SK-N-MC (cell line): ENCODE measurements at regions not wholly inside any gene's neighbourhood (a gene's known extent, or its start where the extent isn't known, plus 50 kb on each side); places are given as distances from the start of the nearest gene placed in this dataset.

Source experiments
- DNase-seq: peaks from one replicate; pipeline ENCODE4 v3.0.0-alpha.2; 2011; ENCODE audit warnings: low read depth, low spot score
- H3K27ac ChIP-seq: fragments of 200-600 bp; sonication (generic); 2 replicates; pipeline ENCODE4 v1.5.1; 2016; ENCODE audit warnings: mixed run types
- H3K36me3 ChIP-seq: fragments of 200-600 bp; sonication (generic); 2 replicates; pipeline ENCODE4 v1.6.1; 2017; ENCODE audit warnings: antibody characterized with exemption, low read length, mixed read lengths; ENCODE audit not compliant: insufficient read depth
- H3K4me3 ChIP-seq: fragments of 200-600 bp; sonication (generic); 2 replicates; pipeline ENCODE4 v1.5.1; 2016
- H3K9ac ChIP-seq: fragments of 200-600 bp; sonication (generic); 2 replicates; pipeline ENCODE4 v1.8.0; 2017; ENCODE audit warnings: mixed run types, mixed read lengths; ENCODE audit not compliant: insufficient read length
- H3K9me3 ChIP-seq: fragments of 200-600 bp; sonication (generic); 2 replicates; pipeline ENCODE4 v1.6.1; 2017; ENCODE audit warnings: low read depth, mild to moderate bottlenecking, antibody characterized with exemption, low read length, moderate library complexity, mixed read lengths
- EZH2 ChIP-seq: fragments of 200-600 bp; sonication (generic); IDR thresholded peaks from one replicate; pipeline ENCODE4 v1.6.1; 2017; ENCODE audit warnings: antibody characterized with exemption
- FOXP2 ChIP-seq: optimal IDR thresholded peaks from 2 replicates; pipeline ENCODE3; 2011; ENCODE audit warnings: mild to moderate bottlenecking, moderate library complexity; ENCODE audit not compliant: insufficient read depth; ENCODE audit errors: extremely low read length, control extremely low read depth
- POLR2AphosphoS5 ChIP-seq: IDR thresholded peaks from 2 replicates; pipeline ENCODE4 v1.6.1; 2012; ENCODE audit warnings: mild to moderate bottlenecking, low read depth, low read length, borderline replicate concordance

DNA sequence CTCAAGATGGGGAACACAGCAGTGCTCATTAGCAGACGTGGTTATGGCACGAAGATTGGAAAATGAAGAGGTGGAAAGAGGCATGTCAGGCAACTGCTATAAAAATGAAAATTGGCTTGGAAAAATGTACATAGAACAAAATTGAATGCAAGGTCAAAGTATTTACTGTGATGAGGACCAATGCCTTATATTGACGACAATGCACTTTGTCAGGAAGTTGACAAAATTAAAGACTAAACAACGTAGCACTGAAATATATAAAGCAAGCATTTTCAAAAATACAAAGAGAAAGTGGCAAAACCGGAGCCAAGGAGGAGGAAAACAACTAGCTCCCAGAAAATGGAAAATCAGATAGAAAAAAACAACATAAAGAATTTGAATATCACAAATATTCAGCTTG is 113.7 kb upstream of the SGCG start:
- DNase-seq, result no peak
- Histone ChIP-seq H3K9me3 (no peaks in the 10 kb centered on the region), H3K36me3 (no peaks in the 10 kb centered on the region), H3K9ac (no peak overlapping the region), H3K4me3 (no peak overlapping the region), H3K27ac (no peak overlapping the region)
- TF ChIP-seq POLR2AphosphoS5 (no peak), EZH2 (no peak), FOXP2 (no peak)

DNA sequence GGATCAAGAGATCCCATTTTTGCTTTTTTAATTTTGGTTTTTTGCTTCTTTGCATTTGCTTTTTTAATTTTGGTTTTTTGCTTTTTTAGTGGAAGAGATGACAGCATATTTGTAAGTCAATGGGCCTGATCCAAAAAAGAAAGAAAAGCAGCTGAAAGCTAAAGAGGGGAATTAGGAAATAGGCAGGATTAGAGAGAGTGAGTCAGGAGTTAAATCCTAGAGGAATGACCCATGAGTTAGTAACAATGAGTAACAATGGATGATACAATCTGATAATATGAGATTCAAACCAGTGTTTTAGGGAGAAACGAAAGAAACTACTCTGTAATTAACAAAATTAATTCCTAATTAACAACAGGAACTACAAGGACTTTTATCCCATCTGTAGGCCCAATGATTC is 111.2 kb upstream of the SGCG start:
- TF ChIP-seq POLR2AphosphoS5 (no peak), EZH2 (no peak)
- Histone ChIP-seq H3K9ac (no peak overlapping the region), H3K36me3 (no peaks in the 10 kb centered on the region), H3K9me3 (no peaks in the 10 kb centered on the region), H3K27ac (no peak overlapping the region), H3K4me3 (no peak overlapping the region)
- DNase-seq, result no peak

DNA sequence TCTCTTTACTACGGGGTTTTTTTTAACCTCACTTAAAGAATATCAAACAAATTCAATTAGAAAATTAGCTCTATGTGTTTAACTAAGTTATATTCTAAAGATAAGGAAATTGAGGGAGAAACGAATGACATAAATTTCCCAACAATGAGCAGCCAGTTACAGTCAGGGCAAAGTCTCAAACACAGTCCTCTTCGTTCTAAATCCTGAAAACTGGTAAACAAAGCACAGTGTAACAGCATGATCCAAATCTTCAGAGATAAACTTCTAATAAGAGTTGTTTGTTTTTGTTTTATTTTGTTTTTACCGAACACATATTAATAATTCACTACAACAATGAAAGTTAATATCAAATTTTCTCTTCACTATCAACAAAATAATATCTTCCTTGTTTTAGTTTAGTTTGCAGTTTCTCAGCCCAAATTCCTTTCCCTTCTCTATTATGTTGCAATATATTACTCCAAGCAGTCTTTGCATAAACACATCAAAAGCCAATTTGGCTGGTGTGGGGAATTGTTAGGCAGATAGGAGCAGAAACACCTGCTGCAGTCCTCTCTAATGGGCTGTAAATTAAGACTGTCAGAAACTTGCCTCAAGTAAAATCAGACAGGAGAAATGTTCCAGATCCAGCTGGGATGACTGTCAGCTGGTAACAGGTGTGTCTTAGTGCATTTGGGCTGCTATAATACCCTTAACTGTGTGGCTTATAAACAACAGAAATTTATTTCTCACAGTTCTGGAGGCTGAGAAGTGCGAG is 106.5 kb upstream of the SGCG start:
- Histone ChIP-seq H3K9me3 (no peaks in the 10 kb centered on the region), H3K9ac (no peak overlapping the region), H3K36me3 (no peaks in the 10 kb centered on the region), H3K4me3 (no peak overlapping the region), H3K27ac (no peak overlapping the region)
- DNase-seq, result no peak
- TF ChIP-seq EZH2 (no peak), POLR2AphosphoS5 (no peak), FOXP2 (no peak)

DNA sequence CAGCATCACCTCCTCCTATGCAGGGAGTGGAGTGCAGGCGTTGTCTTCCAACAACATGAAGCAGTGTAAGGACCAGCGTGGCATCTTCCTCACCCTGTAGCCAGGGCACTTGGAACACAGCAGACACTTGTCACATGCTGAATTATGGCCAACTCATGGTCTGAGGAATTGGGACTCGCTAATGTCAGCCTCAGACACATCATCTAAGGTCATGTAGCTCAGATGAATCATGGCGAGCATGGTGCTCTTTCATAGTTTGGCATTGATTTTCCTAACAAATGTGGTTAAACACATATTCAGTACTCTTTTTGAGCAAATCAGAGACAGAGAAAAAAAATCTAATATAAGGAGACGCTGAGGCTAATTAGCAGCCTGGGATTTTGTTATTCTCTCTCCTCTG is 99.6 kb upstream of the SGCG start:
- DNase-seq, result no peak

DNA sequence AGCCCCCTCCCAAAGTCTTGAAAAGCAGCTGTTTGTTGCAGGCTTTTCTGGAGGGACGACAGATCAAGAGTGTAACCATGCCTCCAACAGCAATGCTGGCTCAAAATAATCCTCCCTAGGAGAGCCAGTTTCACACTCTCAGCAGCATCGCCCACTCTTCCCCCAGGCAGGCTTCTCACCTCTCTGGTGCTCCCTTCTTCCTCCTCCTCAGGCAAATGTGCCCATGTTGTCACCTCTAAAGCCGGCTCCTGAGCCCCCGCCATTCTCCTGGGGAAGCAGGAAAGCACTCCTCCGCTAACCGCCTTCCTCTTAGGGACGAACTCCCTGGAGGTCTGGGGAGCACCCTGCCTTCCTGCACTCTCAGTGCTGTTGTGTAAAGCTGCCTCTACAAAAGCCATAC is 98.9 kb upstream of the SGCG start:
- TF ChIP-seq FOXP2 (no peak), POLR2AphosphoS5 (no peak), EZH2 (no peak)
- no peak overlapping the region for H3K9ac ChIP-seq
- DNase-seq, result no peak
- no peak overlapping the region for H3K4me3 ChIP-seq
- no peaks in the 10 kb centered on the region for H3K9me3 ChIP-seq
- no peaks in the 10 kb centered on the region for H3K36me3 ChIP-seq
- H3K27ac ChIP-seq, result no peak overlapping the region

More for the DNA sequence above, 99.6 kb upstream of the SGCG start:
- no peak for TF ChIP-seq EZH2
- no peak for TF ChIP-seq POLR2AphosphoS5
- no peak for TF ChIP-seq FOXP2
- no peaks in the 10 kb centered on the region for H3K9me3 ChIP-seq
- no peak overlapping the region for H3K9ac ChIP-seq
- H3K36me3 ChIP-seq, result no peaks in the 10 kb centered on the region
- H3K27ac ChIP-seq, result no peak overlapping the region
- H3K4me3 ChIP-seq, result no peak overlapping the region

DNA sequence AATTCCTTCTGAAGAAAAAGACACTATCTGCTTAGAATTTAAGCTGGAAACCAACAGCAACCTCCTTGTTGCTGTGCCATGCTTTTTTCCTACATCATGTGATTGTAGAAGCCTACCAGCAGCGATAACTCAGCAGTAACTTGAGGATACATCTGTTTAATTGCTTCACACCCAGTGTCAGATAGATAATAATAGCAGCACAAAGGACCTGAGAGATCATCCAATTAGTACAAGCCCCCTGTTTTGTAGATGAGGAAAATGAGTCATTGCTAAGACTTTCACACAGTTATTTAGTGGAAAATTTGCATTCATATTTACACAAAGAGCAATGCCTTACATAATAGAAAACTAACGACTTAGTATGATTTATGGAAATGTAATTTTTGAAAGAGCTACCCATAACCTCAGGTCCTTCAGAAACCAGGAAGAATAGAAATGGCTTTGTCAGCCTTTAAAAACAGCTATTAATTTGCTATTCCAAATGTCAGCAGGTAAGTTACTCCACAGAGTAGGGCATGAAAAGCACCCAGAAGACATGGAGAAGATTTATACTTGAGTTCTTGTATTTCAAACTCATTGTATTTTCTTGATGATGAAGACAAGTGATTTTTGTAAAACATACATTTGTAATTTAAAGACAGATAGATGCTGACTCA is 93.7 kb upstream of the SGCG start:
- Histone ChIP-seq H3K4me3 (no peak overlapping the region), H3K27ac (no peak overlapping the region), H3K9me3 (no peaks in the 10 kb centered on the region), H3K9ac (no peak overlapping the region), H3K36me3 (no peaks in the 10 kb centered on the region)
- no peak for DNase-seq
- no peak for TF ChIP-seq POLR2AphosphoS5
- no peak for TF ChIP-seq EZH2
- no peak for TF ChIP-seq FOXP2

DNA sequence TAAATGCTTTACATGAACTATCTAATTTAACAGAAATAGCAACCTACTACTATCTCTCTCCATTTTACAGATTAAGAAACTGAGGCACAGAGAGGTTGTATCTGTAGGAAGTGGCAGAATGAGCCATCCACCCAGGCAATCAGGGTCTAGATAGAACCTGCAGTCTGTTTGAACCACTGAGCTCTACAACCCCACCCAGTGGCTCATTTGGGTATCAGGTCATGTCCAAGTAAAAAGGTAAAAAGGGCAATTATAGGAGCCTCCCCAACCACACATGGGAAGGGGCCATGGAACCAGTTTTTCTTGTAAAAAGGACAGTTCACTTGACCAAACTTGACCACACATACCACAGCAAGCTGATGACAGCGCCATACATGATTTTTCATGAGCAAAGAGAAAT is 92.9 kb upstream of the SGCG start:
- Histone ChIP-seq H3K9me3 (no peaks in the 10 kb centered on the region), H3K36me3 (no peaks in the 10 kb centered on the region), H3K27ac (no peak overlapping the region), H3K4me3 (no peak overlapping the region), H3K9ac (no peak overlapping the region)
- DNase-seq, result no peak
- TF ChIP-seq POLR2AphosphoS5 (no peak), FOXP2 (no peak), EZH2 (no peak)

DNA sequence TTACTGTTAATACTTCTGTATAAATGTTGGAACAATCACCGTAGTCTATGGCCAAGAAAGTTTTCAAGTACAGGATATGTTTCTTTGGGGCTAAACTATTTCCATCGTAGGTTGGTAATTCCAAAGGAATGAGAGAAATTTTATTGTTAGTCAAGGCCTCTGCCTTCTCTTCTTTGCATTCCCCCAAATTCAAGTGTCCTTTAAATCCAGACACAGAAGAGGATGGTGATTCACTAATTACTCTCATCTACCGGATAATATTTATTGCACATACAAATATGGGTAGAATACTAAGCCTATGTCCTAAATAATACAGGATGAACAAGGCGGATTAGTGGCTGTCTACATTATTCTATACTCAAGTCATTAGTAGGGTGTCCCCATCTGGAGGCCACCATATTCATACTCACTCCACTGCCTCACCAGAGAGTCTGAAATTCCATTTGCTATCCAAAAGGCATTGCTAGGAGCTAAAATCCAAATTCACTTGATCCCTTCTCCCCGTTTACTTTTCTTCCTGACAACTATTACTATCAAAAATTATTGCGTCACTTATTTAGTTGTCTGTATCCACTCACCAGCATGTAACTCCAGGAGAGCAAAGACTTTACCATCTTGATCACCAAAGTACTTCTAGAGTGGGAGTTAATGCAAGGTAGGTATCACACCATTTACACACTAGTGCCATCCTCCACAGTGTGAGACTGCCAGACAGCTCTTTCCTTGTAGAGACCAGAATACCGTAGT is 82.4 kb upstream of the SGCG start:
- H3K36me3 ChIP-seq, result no peaks in the 10 kb centered on the region
- no peaks in the 10 kb centered on the region for H3K9me3 ChIP-seq
- no peak overlapping the region for H3K27ac ChIP-seq
- no peak for DNase-seq
- no peak overlapping the region for H3K9ac ChIP-seq
- TF ChIP-seq EZH2 (no peak), FOXP2 (no peak), POLR2AphosphoS5 (no peak)
- H3K4me3 ChIP-seq, result no peak overlapping the region
